ENCODE measurements at regions not wholly inside any gene's neighbourhood (a gene's known extent, or its start where the extent isn't known, plus 50 kb on each side); places are given as distances from the start of the nearest gene placed in this dataset.

DNA sequence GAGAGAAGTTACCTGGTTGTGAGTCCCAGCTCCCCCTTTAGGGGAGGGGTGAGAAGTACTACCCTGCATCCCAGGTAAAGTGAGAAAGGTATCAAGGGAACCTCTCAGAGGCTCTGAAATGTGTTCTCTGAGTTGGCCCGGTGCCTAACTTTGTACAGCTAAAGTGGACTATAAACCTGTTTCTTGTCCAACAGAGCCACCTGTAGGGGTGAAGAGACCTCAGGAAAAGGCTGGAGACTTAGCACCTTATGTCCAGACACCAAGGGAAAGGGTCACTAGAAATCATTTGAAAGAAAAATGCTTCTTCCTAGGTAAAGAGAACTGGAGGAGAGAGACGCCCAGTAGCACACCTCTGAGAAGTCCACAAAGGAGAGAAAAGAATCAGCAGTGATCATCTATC lies 108.3 kb upstream of the KIF2A start:
- no peaks in the 10 kb centered on the region for H3K4me1 ChIP-seq (ENCODE audit: control insufficient read depth, extremely low read depth, insufficient read depth, low read length)
- H3K4me2 ChIP-seq (ENCODE audit: insufficient read depth, low read length), result no peak overlapping the region
- H3K9me3 ChIP-seq (replicated peaks; ENCODE audit: control insufficient read depth, insufficient read depth, low read length), result no peaks in the 10 kb centered on the region
- H3K4me3 ChIP-seq (replicated peaks in 1 of 3; ENCODE audit: insufficient read depth in 1 of 3, low read depth in 1 of 3, low read length in 3 of 3), result no peak overlapping the region
- no TSS peak for BruUV-seq (replicated peaks)
- ChIA-PET CTCF (interaction anchor here (1.5 kb wide), 1 partner anchor 54 kb away, joined by 6 read pairs; no protein-coding TSS in a partner anchor), POLR2A (no interaction called here)
- no peaks in the 10 kb centered on the region for H3K9me1 ChIP-seq (replicated peaks; ENCODE audit: control insufficient read depth, extremely low read depth, insufficient read depth, low read length)
- intact Hi-C loops (cut with micrococcal nuclease) (no loop called here), dilution Hi-C loops (cut with MboI; ENCODE audit: extremely low pct_ligation_motif_present, low sequenced_read_pairs) (no loop called here)
- TF ChIP-seq JUN (IDR thresholded peaks at IDR 0.05; ENCODE audit: borderline replicate concordance, insufficient read depth, insufficient read length, low read depth), result no peak
- H3K27ac ChIP-seq (ENCODE audit: insufficient read depth, low read depth, low read length), result no peak overlapping the region
- no peaks in the 10 kb centered on the region for H3K79me2 ChIP-seq (ENCODE audit: control insufficient read depth, insufficient read depth, low read length)
- no peaks in the 10 kb centered on the region for H4K20me1 ChIP-seq (replicated peaks; ENCODE audit: control insufficient read depth, extremely low read depth, insufficient read depth, low read length)
- H2AFZ ChIP-seq (ENCODE audit: low read depth, low read length), result no peak overlapping the region
- DNase-seq (ENCODE audit: low read depth, low spot score), result no peak
- no peaks in the 10 kb centered on the region for H3K36me3 ChIP-seq (ENCODE audit: control insufficient read depth in 2 of 2, extremely low read depth in 1 of 2, insufficient read depth in 2 of 2, low read length in 2 of 2)
- H3K27me3 ChIP-seq (ENCODE audit: control insufficient read depth in 2 of 2, insufficient read depth in 2 of 2, low read length in 2 of 2), result peaks cover 8 to 11% of the 10 kb centered on the region in 2 experiments
- H3K9ac ChIP-seq (replicated peaks; ENCODE audit: extremely low read depth, insufficient read depth, low read length), result no peak overlapping the region
- no peak for FAIRE-seq

DNA sequence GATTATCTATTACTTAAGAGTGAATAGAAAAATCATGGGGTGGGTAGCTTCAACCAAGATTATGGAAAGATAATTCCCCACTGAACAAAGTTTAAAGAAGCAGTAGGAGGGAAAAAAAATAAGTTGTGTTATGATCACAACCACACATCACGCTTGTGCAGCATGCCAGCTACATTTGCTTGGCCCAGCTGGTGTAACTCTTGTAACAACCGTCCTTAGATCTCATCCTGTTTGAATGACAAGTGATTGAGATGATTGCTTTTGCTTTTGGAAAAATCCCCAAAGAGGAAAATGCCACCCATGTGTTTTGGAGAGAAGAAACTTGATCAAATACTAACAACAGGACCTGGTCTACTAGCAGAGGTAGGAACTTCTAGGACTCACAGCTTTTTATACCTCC lies 107.6 kb upstream of the KIF2A start:
- no peak for DNase-seq (ENCODE audit: low read depth, low spot score)
- Histone ChIP-seq H3K9me1 (replicated peaks; ENCODE audit: control insufficient read depth, extremely low read depth, insufficient read depth, low read length) (no peaks in the 10 kb centered on the region), H3K27ac (ENCODE audit: insufficient read depth, low read depth, low read length) (no peak overlapping the region), H3K4me1 (ENCODE audit: control insufficient read depth, extremely low read depth, insufficient read depth, low read length) (no peaks in the 10 kb centered on the region), H3K27me3 (ENCODE audit: control insufficient read depth in 2 of 2, insufficient read depth in 2 of 2, low read length in 2 of 2) (peaks cover 11 to 12% of the 10 kb centered on the region in 2 experiments), H4K20me1 (replicated peaks; ENCODE audit: control insufficient read depth, extremely low read depth, insufficient read depth, low read length) (no peaks in the 10 kb centered on the region), H3K79me2 (ENCODE audit: control insufficient read depth, insufficient read depth, low read length) (no peaks in the 10 kb centered on the region), H3K4me2 (ENCODE audit: insufficient read depth, low read length) (no peak overlapping the region), H3K9ac (replicated peaks; ENCODE audit: extremely low read depth, insufficient read depth, low read length) (no peak overlapping the region), H2AFZ (ENCODE audit: low read depth, low read length) (no peak overlapping the region), H3K9me3 (replicated peaks; ENCODE audit: control insufficient read depth, insufficient read depth, low read length) (no peaks in the 10 kb centered on the region), H3K36me3 (ENCODE audit: control insufficient read depth in 2 of 2, extremely low read depth in 1 of 2, insufficient read depth in 2 of 2, low read length in 2 of 2) (no peaks in the 10 kb centered on the region), H3K4me3 (replicated peaks in 1 of 3; ENCODE audit: insufficient read depth in 1 of 3, low read depth in 1 of 3, low read length in 3 of 3) (no peak overlapping the region)
- no peak for FAIRE-seq
- dilution Hi-C loops (cut with MboI; ENCODE audit: extremely low pct_ligation_motif_present, low sequenced_read_pairs), result no loop called here
- ChIA-PET POLR2A (no interaction called here), CTCF (interaction anchor here (0.6 to 1.5 kb wide), 2 partner anchors 11 to 55 kb away, joined by 3 to 6 read pairs; no protein-coding TSS in a partner anchor)
- no TSS peak for BruUV-seq (replicated peaks)
- TF ChIP-seq POLR2A (IDR thresholded peaks at IDR 0.05; ENCODE audit: low read depth, low read length) (no peak), GATA2 (IDR thresholded peaks at IDR 0.05; ENCODE audit: insufficient read depth, insufficient read length, low read depth, low read length) (no peak), MYC (IDR thresholded peaks at IDR 0.05; ENCODE audit: low read depth, low read length) (no peak), JUN (IDR thresholded peaks at IDR 0.05; ENCODE audit: borderline replicate concordance, insufficient read depth, insufficient read length, low read depth) (no peak), FOS (IDR thresholded peaks at IDR 0.05; ENCODE audit: borderline replicate concordance, insufficient read depth, low read length) (no peak), POLR2AphosphoS5 (IDR thresholded peaks at IDR 0.05; ENCODE audit: insufficient read depth, low read depth, low read length) (no peak), EZH2 (IDR thresholded peaks at IDR 0.05; ENCODE audit: borderline replicate concordance, low read depth, low read length, severe bottlenecking) (no peak)
- TF ChIP-seq, protein P1, sequence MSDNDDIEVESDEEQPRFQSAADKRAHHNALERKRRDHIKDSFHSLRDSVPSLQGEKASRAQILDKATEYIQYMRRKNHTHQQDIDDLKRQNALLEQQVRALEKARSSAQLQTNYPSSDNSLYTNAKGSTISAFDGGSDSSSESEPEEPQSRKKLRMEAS (IDR thresholded peaks at IDR 0.05; ENCODE audit: insufficient read depth, insufficient read length), result no peak
- TF ChIP-seq, protein P2, sequence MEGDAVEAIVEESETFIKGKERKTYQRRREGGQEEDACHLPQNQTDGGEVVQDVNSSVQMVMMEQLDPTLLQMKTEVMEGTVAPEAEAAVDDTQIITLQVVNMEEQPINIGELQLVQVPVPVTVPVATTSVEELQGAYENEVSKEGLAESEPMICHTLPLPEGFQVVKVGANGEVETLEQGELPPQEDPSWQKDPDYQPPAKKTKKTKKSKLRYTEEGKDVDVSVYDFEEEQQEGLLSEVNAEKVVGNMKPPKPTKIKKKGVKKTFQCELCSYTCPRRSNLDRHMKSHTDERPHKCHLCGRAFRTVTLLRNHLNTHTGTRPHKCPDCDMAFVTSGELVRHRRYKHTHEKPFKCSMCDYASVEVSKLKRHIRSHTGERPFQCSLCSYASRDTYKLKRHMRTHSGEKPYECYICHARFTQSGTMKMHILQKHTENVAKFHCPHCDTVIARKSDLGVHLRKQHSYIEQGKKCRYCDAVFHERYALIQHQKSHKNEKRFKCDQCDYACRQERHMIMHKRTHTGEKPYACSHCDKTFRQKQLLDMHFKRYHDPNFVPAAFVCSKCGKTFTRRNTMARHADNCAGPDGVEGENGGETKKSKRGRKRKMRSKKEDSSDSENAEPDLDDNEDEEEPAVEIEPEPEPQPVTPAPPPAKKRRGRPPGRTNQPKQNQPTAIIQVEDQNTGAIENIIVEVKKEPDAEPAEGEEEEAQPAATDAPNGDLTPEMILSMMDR (IDR thresholded peaks at IDR 0.05; ENCODE audit: extremely low read depth in 1 of 2, insufficient read depth in 1 of 2, low read depth in 1 of 2, low read length in 2 of 2), result no peak
- intact Hi-C loops (cut with micrococcal nuclease), result no loop called here
